Stomach (tissue), 4 donors: ENCODE measurements at regions not wholly inside any gene's neighbourhood (a gene's known extent, or its start where the extent isn't known, plus 50 kb on each side); places are given as distances from the start of the nearest gene placed in this dataset.

ENCODE experiments used
- CTCF ChIP-seq, 7 experiments: fragments of 450-650 bp in 4 of 7; fragments of 200-600 bp in 3 of 7; sonication (generic) in 3 of 7; IDR thresholded peaks; one replicate each; pipeline ENCODE4 v1.5.1; 2016 to 2019; ENCODE audit warnings: antibody characterized with exemption in 7 of 7, control low read depth in 2 of 7, mild to moderate bottlenecking in 1 of 7
- POLR2AphosphoS5 ChIP-seq, 3 donors: sonication (generic); formaldehyde crosslinking; IDR thresholded peaks; one replicate each; pipeline ENCODE4 v1.6.1; 2016; ENCODE audit warnings: antibody characterized with exemption in 3 of 3

- TF ChIP-seq CTCF (IDR thresholded peaks at IDR 0.05) = no peak
- TF ChIP-seq POLR2AphosphoS5 (IDR thresholded peaks at IDR 0.05) = no peak
Observed at GRCh38 chr20:18913701-18914100, 100.1 kb downstream of the SCP2D1 start.
